GM12873 (cell line): ENCODE measurements at regions not wholly inside any gene's neighbourhood (a gene's known extent, or its start where the extent isn't known, plus 50 kb on each side); places are given as distances from the start of the nearest gene placed in this dataset.

ENCODE experiments used
- CTCF ChIP-seq: IDR thresholded peaks from 2 replicates; pipeline ENCODE4 v1.5.1; 2012; ENCODE audit warnings: low read depth, mild to moderate bottlenecking, moderate library complexity, low read length, control low read depth; ENCODE audit not compliant: insufficient read depth; ENCODE audit errors: missing control alignments

- TF ChIP-seq CTCF, result no peak
Observed at GRCh38 chr5:167514461-167514860, 777.0 kb upstream of the WWC1 start.

DNA sequence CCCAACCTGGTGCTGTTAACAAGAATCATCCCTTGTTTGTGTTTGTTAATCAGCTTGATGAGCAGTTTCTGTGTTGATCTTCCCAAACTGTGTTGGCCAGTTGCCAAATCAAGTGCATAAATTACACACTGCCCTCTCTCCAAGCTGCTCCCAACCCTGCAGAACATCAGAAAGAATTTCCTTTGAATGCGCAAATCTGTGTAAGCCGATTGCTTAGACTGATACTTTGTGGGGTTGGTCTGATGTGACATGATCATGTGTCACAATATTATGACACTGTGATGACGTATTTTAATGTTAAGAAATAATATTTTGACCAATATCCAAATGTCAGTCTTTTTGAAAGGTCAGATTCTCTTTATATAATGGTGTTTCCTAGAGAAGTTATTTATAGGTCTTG, 766.4 kb upstream of the WWC1 start:
- TF ChIP-seq CTCF, result no peak

DNA sequence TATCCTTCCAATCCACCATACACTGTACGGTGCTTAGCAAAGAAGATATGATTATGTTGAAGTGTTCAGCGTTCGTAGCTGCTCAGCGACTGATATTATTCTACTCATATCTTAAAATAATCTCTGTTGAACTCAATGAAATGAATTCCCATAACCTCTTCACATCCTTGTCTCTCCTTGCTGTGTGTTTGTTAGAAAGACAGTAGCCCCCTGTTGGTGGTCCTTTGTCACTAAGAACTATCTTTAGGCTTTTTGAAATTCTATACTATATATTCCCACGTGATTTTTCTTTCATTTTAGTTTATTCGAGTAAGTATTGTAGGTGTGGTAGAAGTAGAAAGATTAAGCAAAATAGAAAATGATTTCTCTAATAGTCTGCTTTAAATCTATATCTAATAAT, 762.8 kb upstream of the WWC1 start:
- TF ChIP-seq CTCF, result no peak

- no peak for TF ChIP-seq CTCF
Observed at GRCh38 chr5:167530548-167530947, 760.9 kb upstream of the WWC1 start.

DNA sequence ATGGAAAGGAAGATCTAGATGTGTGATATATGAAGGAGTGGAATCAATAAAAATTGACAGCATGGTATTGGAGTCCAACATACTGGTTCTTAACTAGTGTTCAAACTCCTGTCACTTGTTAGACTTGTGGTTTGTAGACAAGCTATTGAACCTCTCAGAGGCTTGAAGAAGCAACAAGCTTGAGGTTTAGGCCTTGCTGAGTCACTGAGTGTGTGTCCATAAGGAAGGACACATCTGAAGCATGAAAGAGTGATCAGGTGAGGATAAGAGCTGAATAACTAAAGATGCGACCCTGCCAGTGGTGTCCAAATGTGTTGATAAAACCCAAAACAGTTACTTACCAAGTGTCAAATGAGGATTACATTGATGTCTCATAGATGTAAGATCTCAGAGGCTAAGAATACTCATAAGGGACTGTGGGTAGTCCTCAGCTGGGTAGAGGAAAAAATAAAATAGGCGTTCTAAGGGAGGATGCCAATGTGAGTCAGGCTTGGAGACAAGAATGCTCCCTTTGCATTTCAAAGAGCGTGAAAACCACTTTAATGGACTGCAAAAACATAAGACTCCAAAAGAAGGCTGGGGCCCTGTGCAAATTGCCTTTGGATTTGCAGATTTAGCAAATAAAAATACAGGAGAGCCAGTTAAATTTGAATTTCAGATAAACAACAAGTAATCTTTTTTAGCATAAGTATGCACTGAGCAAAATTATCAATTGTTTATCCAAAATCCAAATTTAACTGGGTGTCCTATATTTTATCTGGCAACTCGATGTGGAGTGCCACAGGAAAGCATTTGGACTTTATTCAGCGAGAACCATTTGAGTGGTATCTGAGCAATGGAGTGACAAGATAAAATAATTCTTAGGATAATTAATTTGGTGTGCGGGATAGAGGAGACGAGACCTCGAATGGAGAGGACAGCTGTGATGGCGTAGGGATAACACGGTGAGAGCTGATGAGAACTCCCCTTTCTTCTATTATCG, 757.3 kb upstream of the WWC1 start:
- TF ChIP-seq CTCF, result no peak

DNA sequence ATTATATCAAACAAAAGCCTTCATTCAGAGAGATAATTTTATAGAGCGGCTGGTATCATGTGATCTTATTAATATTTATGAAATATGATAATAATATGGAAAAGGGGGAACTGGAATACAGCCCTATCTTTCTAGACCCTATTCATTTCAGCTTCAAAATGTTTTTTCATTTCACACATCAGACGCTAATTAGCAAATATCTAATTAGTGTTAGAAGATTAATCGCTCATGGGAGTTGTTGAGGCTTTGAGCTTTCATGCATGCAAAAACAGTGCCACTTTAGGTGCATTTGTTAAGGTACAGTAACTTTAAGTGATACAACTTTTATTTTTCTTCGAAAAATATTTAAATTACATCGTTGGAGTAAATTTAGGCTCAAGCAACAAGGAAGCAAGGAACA, 751.7 kb upstream of the WWC1 start:
- no peak for TF ChIP-seq CTCF

- TF ChIP-seq CTCF, result no peak
Observed at GRCh38 chr5:167546270-167546669, 745.2 kb upstream of the WWC1 start.
